K562 (cell line): ENCODE measurements at regions not wholly inside any gene's neighbourhood (a gene's known extent, or its start where the extent isn't known, plus 50 kb on each side); places are given as distances from the start of the nearest gene placed in this dataset.

Experiments
- CCAR2 ChIP-seq: fragments of 200-400 bp; formaldehyde crosslinking; IDR thresholded peaks from 2 replicates; pipeline ENCODE4 v1.6.1; 2017; ENCODE audit warnings: mild to moderate bottlenecking, low read depth, low read length
- CREB1 ChIP-seq, 2 experiments: sonication (generic) in 1 of 2; formaldehyde crosslinking in 1 of 2; IDR thresholded peaks; 2 replicates each; pipeline versions ENCODE4 v1.6.1 to v1.8.0; 2012 to 2022; ENCODE audit warnings: inconsistent platforms in 1 of 2, mild to moderate bottlenecking in 1 of 2, missing genetic modification reagents in 1 of 2, moderate library complexity in 1 of 2
- E2F4 ChIP-seq: sonication (generic); formaldehyde crosslinking; IDR thresholded peaks from 2 replicates; pipeline ENCODE4 v1.8.0; 2022; ENCODE audit warnings: mild to moderate bottlenecking, low read depth, missing genetic modification reagents
- ETV6 ChIP-seq, 3 experiments: fragments of 150-350 bp in 1 of 3; sonication (generic) in 1 of 3; formaldehyde crosslinking in 1 of 3; IDR thresholded peaks; 2 replicates each; pipeline versions ENCODE4 v1.6.1 to v1.8.0; 2014 to 2022; ENCODE audit warnings: borderline replicate concordance in 2 of 3, low read depth in 2 of 3, antibody characterized with exemption in 1 of 3, low read length in 1 of 3, mild to moderate bottlenecking in 1 of 3, missing genetic modification reagents in 1 of 3
- GABPA ChIP-seq: fragments of 200-800 bp; sonication (Bioruptor generic); conservative IDR thresholded peaks from 2 replicates; pipeline ENCODE4 v1.6.1; 2016; ENCODE audit warnings: low read depth, missing genetic modification characterization, missing compliant biosample characterization
- KDM1A ChIP-seq, 2 experiments: fragments of 450-650 bp; IDR thresholded peaks; 2 replicates each; pipeline ENCODE4 v1.6.1; 2016; ENCODE audit warnings: mild to moderate bottlenecking in 2 of 2
- KLF10 ChIP-seq: fragments of 250-450 bp; sonication (Bioruptor Pico); IDR thresholded peaks from 2 replicates; pipeline ENCODE4 v1.6.1; 2021; ENCODE audit warnings: matching md5 sums
- POLR2AphosphoS5 ChIP-seq: IDR thresholded peaks from 2 replicates; pipeline ENCODE4 v1.6.1; 2011; ENCODE audit warnings: mild to moderate bottlenecking, low read depth, low read length, moderate library complexity; ENCODE audit not compliant: control insufficient read depth, insufficient read depth
- SP1 ChIP-seq: sonication (generic); formaldehyde crosslinking; IDR thresholded peaks from 2 replicates; pipeline ENCODE4 v1.8.1; 2022; ENCODE audit warnings: mild to moderate bottlenecking, missing genetic modification reagents
- TEAD4 ChIP-seq, 2 experiments: sonication (generic) in 1 of 2; formaldehyde crosslinking in 1 of 2; IDR thresholded peaks; 2 replicates each; pipeline versions ENCODE4 v1.6.1 to v1.8.0; 2012 to 2022; ENCODE audit warnings: borderline replicate concordance in 1 of 2, inconsistent platforms in 1 of 2, low read length in 1 of 2, mild to moderate bottlenecking in 1 of 2, missing genetic modification reagents in 1 of 2
- U2AF2 ChIP-seq: fragments of 200-400 bp; formaldehyde crosslinking; optimal IDR thresholded peaks from 2 replicates; pipeline ENCODE3; 2017; ENCODE audit warnings: low read depth, mild to moderate bottlenecking, low read length
- TF ChIP-seq, protein P1 (sequence below): sonication (generic); formaldehyde crosslinking; IDR thresholded peaks from 2 replicates; pipeline ENCODE4 v1.8.0; 2022; ENCODE audit warnings: mild to moderate bottlenecking, missing genetic modification reagents, borderline replicate concordance
- TF ChIP-seq, protein P2 (sequence below), 3 experiments: IDR thresholded peaks in 2 of 3; conservative IDR thresholded peaks in 1 of 3; 2 replicates each; pipeline ENCODE4 v1.5.1; 2011 to 2012; ENCODE audit warnings: low read length in 3 of 3, mild to moderate bottlenecking in 3 of 3, control low read depth in 2 of 3, improper control_type of control experiment in 1 of 3, inconsistent platforms in 1 of 3, low read depth in 1 of 3, mixed read lengths in 1 of 3, moderate library complexity in 1 of 3; ENCODE audit not compliant: insufficient read depth in 2 of 3

DNA sequence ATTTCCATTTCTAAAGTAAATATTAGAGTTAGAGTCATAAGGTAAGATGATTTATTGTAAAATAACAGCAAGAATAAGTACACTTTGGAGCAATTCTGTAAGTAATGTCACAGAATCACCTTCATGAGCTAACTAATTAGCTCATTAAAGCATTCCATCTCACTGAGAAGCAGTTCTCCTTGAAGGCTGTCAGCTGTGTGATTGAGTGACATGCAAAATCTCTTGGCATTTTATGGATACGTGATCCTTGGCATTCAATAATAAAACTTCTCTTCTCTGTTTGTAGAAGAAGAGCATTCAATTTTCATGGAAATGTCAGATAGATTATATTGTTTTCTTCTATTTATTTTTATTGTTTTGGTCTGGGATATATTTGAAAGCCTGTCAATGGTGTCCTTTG is 1389.3 kb downstream of the GATA3 start:
- TF ChIP-seq CCAR2 (no peak), GABPA (tag) (no peak), ETV6 (IDR thresholded peaks at IDR 0.05; ENCODE audit: borderline replicate concordance in 1 of 2, low read depth in 2 of 2, low read length in 1 of 2) (no peak), ETV6 (CRISPR knock-in tag; IDR thresholded peaks at IDR 0.05; ENCODE audit: borderline replicate concordance) (no peak), SP1 (no peak), KDM1A (IDR thresholded peaks at IDR 0.05) (no peak), U2AF2 (no peak), CREB1 (IDR thresholded peaks at IDR 0.05) (no peak), CREB1 (CRISPR knock-in tag; IDR thresholded peaks at IDR 0.05) (no peak), KLF10 (CRISPR knock-in tag) (no peak), E2F4 (CRISPR knock-in tag) (no peak), TEAD4 (IDR thresholded peaks at IDR 0.05; ENCODE audit: low read length) (no peak), TEAD4 (CRISPR knock-in tag; IDR thresholded peaks at IDR 0.05; ENCODE audit: borderline replicate concordance) (no peak), POLR2AphosphoS5 (no peak)
- TF ChIP-seq, protein P1, sequence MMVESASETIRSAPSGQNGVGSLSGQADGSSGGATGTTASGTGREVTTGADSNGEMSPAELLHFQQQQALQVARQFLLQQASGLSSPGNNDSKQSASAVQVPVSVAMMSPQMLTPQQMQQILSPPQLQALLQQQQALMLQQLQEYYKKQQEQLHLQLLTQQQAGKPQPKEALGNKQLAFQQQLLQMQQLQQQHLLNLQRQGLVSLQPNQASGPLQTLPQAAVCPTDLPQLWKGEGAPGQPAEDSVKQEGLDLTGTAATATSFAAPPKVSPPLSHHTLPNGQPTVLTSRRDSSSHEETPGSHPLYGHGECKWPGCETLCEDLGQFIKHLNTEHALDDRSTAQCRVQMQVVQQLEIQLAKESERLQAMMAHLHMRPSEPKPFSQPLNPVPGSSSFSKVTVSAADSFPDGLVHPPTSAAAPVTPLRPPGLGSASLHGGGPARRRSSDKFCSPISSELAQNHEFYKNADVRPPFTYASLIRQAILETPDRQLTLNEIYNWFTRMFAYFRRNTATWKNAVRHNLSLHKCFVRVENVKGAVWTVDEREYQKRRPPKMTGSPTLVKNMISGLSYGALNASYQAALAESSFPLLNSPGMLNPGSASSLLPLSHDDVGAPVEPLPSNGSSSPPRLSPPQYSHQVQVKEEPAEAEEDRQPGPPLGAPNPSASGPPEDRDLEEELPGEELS (CRISPR knock-in tag), result no peak
- TF ChIP-seq, protein P2, sequence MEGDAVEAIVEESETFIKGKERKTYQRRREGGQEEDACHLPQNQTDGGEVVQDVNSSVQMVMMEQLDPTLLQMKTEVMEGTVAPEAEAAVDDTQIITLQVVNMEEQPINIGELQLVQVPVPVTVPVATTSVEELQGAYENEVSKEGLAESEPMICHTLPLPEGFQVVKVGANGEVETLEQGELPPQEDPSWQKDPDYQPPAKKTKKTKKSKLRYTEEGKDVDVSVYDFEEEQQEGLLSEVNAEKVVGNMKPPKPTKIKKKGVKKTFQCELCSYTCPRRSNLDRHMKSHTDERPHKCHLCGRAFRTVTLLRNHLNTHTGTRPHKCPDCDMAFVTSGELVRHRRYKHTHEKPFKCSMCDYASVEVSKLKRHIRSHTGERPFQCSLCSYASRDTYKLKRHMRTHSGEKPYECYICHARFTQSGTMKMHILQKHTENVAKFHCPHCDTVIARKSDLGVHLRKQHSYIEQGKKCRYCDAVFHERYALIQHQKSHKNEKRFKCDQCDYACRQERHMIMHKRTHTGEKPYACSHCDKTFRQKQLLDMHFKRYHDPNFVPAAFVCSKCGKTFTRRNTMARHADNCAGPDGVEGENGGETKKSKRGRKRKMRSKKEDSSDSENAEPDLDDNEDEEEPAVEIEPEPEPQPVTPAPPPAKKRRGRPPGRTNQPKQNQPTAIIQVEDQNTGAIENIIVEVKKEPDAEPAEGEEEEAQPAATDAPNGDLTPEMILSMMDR (IDR thresholded peaks at IDR 0.05 in 2 of 3, conservative IDR thresholded peaks at IDR 0.05 in 1 of 3; ENCODE audit: insufficient read depth in 2 of 3, low read depth in 1 of 3, low read length in 3 of 3), result no peak
